Lower lobe of right lung (tissue), 2 donors: ENCODE measurements at regions not wholly inside any gene's neighbourhood (a gene's known extent, or its start where the extent isn't known, plus 50 kb on each side); places are given as distances from the start of the nearest gene placed in this dataset.
A peak's percentile ranks its signal among the peaks of the same experiment; 100 is the strongest.

Source experiments
- ATAC-seq, 2 donors: fragments of 200-7000 bp; cut with Tn5 transposase; one replicate each; pipeline ENCODE4 v1.9.1; 2020 to 2022; ENCODE audit warnings: mild to moderate bottlenecking in 2 of 2, moderate library complexity in 2 of 2
- DNase-seq: peaks from one replicate; pipeline ENCODE4 v3.0.0-alpha.2; 2020
- H3K27ac ChIP-seq: fragments of 200-600 bp; one replicate; pipeline ENCODE4 v1.8.0; 2022
- H3K27me3 ChIP-seq: fragments of 200-600 bp; one replicate; pipeline ENCODE4 v1.8.0; 2022; ENCODE audit warnings: low read depth
- H3K36me3 ChIP-seq: fragments of 200-600 bp; one replicate; pipeline ENCODE4 v1.8.0; 2022; ENCODE audit warnings: mild to moderate bottlenecking
- H3K4me1 ChIP-seq: fragments of 200-600 bp; one replicate; pipeline ENCODE4 v1.8.0; 2022
- H3K4me3 ChIP-seq: fragments of 200-600 bp; one replicate; pipeline ENCODE4 v1.8.0; 2022; ENCODE audit warnings: mild to moderate bottlenecking
- H3K9me3 ChIP-seq: fragments of 200-600 bp; one replicate; pipeline ENCODE4 v1.8.0; 2022
- CTCF ChIP-seq: fragments of 200-600 bp; IDR thresholded peaks from one replicate; pipeline ENCODE4 v1.8.0; 2022; ENCODE audit warnings: antibody characterized with exemption, mild to moderate bottlenecking
- intact Hi-C: fragments of 100-400 bp; cut with DNase I; formaldehyde crosslinking; loops from one replicate; pipeline ENCODE4 v1.11.0; 2022
- donor health status: DM: no; HTN: yes; CAD: no; lungs with severe emphysema.

- peaks cover 12% of the 10 kb centered on the region for H3K9me3 ChIP-seq
- TF ChIP-seq CTCF, result no peak
- peaks cover 19% of the 10 kb centered on the region for H3K4me1 ChIP-seq
- H3K27me3 ChIP-seq, result peaks cover 7% of the 10 kb centered on the region
- H3K36me3 ChIP-seq, result no peaks in the 10 kb centered on the region
- H3K4me3 ChIP-seq, result no peak overlapping the region
- no peak for DNase-seq
- H3K27ac ChIP-seq, result no peak overlapping the region
- ATAC-seq, result no peak
- intact Hi-C loops, result no loop called here
Measured at GRCh38 chr9:129353697-129354336, 175.8 kb upstream of the IER5L start.

- peaks cover 7% of the 10 kb centered on the region for H3K27me3 ChIP-seq
- H3K27ac ChIP-seq, result peak overlapping the region; percentile 38
- DNase-seq (no peak), ATAC-seq (peak; percentile 20 to 23)
- H3K4me1 ChIP-seq, result peaks cover 23% of the 10 kb centered on the region
- H3K9me3 ChIP-seq, result peaks cover 12% of the 10 kb centered on the region
- no peak for TF ChIP-seq CTCF
- no peaks in the 10 kb centered on the region for H3K36me3 ChIP-seq
- intact Hi-C loops, result no loop called here
- peak overlapping the region; percentile 45 for H3K4me3 ChIP-seq
Measured at GRCh38 chr9:129352146-129352865, 174.2 kb upstream of the IER5L start.

- Histone ChIP-seq H3K4me3 (peak overlapping the region; percentile 45), H3K27ac (peak overlapping the region; percentile 38), H3K9me3 (peaks cover 12% of the 10 kb centered on the region), H3K27me3 (peaks cover 7% of the 10 kb centered on the region), H3K36me3 (no peaks in the 10 kb centered on the region), H3K4me1 (peaks cover 24% of the 10 kb centered on the region)
- TF ChIP-seq CTCF, result no peak
- ATAC-seq, result no peak
- intact Hi-C loops, result no loop called here
- DNase-seq, result no peak
Measured at GRCh38 chr9:129351642-129352145, 173.6 kb upstream of the IER5L start.

- Histone ChIP-seq H3K27me3 (peaks cover 7% of the 10 kb centered on the region), H3K36me3 (no peaks in the 10 kb centered on the region), H3K27ac (no peak overlapping the region), H3K9me3 (peaks cover 7% of the 10 kb centered on the region), H3K4me1 (peaks cover 29% of the 10 kb centered on the region), H3K4me3 (no peak overlapping the region)
- ATAC-seq, result no peak
- TF ChIP-seq CTCF, result no peak
- DNase-seq, result no peak
- intact Hi-C loops, result no loop called here
Measured at GRCh38 chr9:129351058-129351641, 173.1 kb upstream of the IER5L start.

- Histone ChIP-seq H3K36me3 (no peaks in the 10 kb centered on the region), H3K27me3 (peaks cover 7% of the 10 kb centered on the region), H3K4me3 (no peak overlapping the region), H3K9me3 (no peaks in the 10 kb centered on the region), H3K4me1 (peaks cover 35% of the 10 kb centered on the region), H3K27ac (no peak overlapping the region)
- DNase-seq, result no peak
- no peak for TF ChIP-seq CTCF
- intact Hi-C loops, result no loop called here
- ATAC-seq, result no peak
Measured at GRCh38 chr9:129350143-129350935, 172.3 kb upstream of the IER5L start.
